Calu3 (cell line): ENCODE measurements at regions not wholly inside any gene's neighbourhood (a gene's known extent, or its start where the extent isn't known, plus 50 kb on each side); places are given as distances from the start of the nearest gene placed in this dataset.

Experiments used
- BruUV-seq: library from RNA; stranded (reverse); fragments of 400-500 nt; replicated peaks from 2 replicates; lab custom pipeline; 2021; lab: Mats Ljungman, UMichigan
- CTCF ChIA-PET: fragments of 300-600 bp; sonication (Branson Sonifier 250); formaldehyde crosslinking; loops from one replicate; lab custom pipeline; 2022; ENCODE audit warnings: antibody characterized with exemption; lab: Charles Lee
- DNase-seq: peaks from one replicate; pipeline ENCODE4 v3.0.0; 2022
- H3K27ac Mint-ChIP-seq: one replicate; pipeline ENCODE4 v1.8.0; 2022; ENCODE audit warnings: mixed read lengths; ENCODE audit not compliant: unreplicated experiment
- H3K27me3 Mint-ChIP-seq: one replicate; pipeline ENCODE4 v1.8.0; 2022; ENCODE audit warnings: mixed read lengths; ENCODE audit not compliant: unreplicated experiment
- H3K36me3 Mint-ChIP-seq: one replicate; pipeline ENCODE4 v1.8.0; 2022; ENCODE audit warnings: mild to moderate bottlenecking, moderate library complexity, mixed read lengths; ENCODE audit not compliant: insufficient read depth, unreplicated experiment
- H3K4me1 Mint-ChIP-seq: one replicate; pipeline ENCODE4 v1.8.0; 2022; ENCODE audit warnings: mild to moderate bottlenecking, low read depth, mixed read lengths; ENCODE audit not compliant: unreplicated experiment
- H3K4me3 Mint-ChIP-seq: one replicate; pipeline ENCODE4 v1.8.0; 2022; ENCODE audit warnings: mild to moderate bottlenecking, low read depth, moderate library complexity, mixed read lengths; ENCODE audit not compliant: unreplicated experiment
- H3K9me3 Mint-ChIP-seq: one replicate; pipeline ENCODE4 v1.8.0; 2022; ENCODE audit warnings: low read depth, mixed read lengths; ENCODE audit not compliant: unreplicated experiment
- CTCF ChIP-seq: fragments of 200-600 bp; IDR thresholded peaks from one replicate; pipeline ENCODE4 v1.8.0; 2022; ENCODE audit warnings: antibody characterized with exemption; ENCODE audit not compliant: unreplicated experiment
- intact Hi-C: fragments of 100-400 bp; cut with micrococcal nuclease; formaldehyde crosslinking; loops from one replicate; pipeline ENCODE4 v1.10.0; 2022; ENCODE audit not compliant: unreplicated experiment

- Mint-ChIP-seq H3K4me3 (no peak overlapping the region), H3K9me3 (no peaks in the 10 kb centered on the region), H3K36me3 (no peaks in the 10 kb centered on the region), H3K27ac (no peak overlapping the region), H3K4me1 (no peaks in the 10 kb centered on the region), H3K27me3 (no peaks in the 10 kb centered on the region)
- DNase-seq: no peak
- intact Hi-C loops: no loop called here
- CTCF ChIA-PET: no interaction called here
- no TSS peak for BruUV-seq
- no peak for TF ChIP-seq CTCF
Observed at GRCh38 chr7:9023675-9024294, 590.4 kb downstream of the NXPH1 start.

- H3K9me3 Mint-ChIP-seq: no peaks in the 10 kb centered on the region
- intact Hi-C loops: no loop called here
- H3K27me3 Mint-ChIP-seq: no peaks in the 10 kb centered on the region
- H3K27ac Mint-ChIP-seq: no peak overlapping the region
- no TSS peak for BruUV-seq
- no peaks in the 10 kb centered on the region for H3K4me1 Mint-ChIP-seq
- H3K36me3 Mint-ChIP-seq: no peaks in the 10 kb centered on the region
- H3K4me3 Mint-ChIP-seq: no peak overlapping the region
- CTCF ChIA-PET: no interaction called here
- TF ChIP-seq CTCF: no peak
- DNase-seq: no peak
Observed at GRCh38 chr7:9026121-9026520, 592.7 kb downstream of the NXPH1 start.

GRCh38 chr7:9028012-9028411 lies 594.6 kb downstream of the NXPH1 start:
- no peaks in the 10 kb centered on the region for H3K4me1 Mint-ChIP-seq
- H3K36me3 Mint-ChIP-seq: no peaks in the 10 kb centered on the region
- H3K27me3 Mint-ChIP-seq: no peaks in the 10 kb centered on the region
- H3K9me3 Mint-ChIP-seq: no peaks in the 10 kb centered on the region
- intact Hi-C loops: no loop called here
- no peak overlapping the region for H3K4me3 Mint-ChIP-seq
- CTCF ChIA-PET: no interaction called here
- no TSS peak for BruUV-seq
- H3K27ac Mint-ChIP-seq: no peak overlapping the region
- no peak for TF ChIP-seq CTCF
- no peak for DNase-seq

GRCh38 chr7:9029681-9030530 lies 596.5 kb downstream of the NXPH1 start:
- Mint-ChIP-seq H3K27me3 (no peaks in the 10 kb centered on the region), H3K9me3 (no peaks in the 10 kb centered on the region), H3K4me3 (no peak overlapping the region), H3K27ac (no peak overlapping the region), H3K36me3 (no peaks in the 10 kb centered on the region), H3K4me1 (no peaks in the 10 kb centered on the region)
- no peak for TF ChIP-seq CTCF
- DNase-seq: no peak
- BruUV-seq: no TSS peak
- CTCF ChIA-PET: interaction anchor here (0.7 kb wide), 1 partner anchor 492 kb away, joined by 3 read pairs; no protein-coding TSS in a partner anchor
- intact Hi-C loops: no loop called here
